Neural cell (in vitro differentiated cells): ENCODE measurements at regions not wholly inside any gene's neighbourhood (a gene's known extent, or its start where the extent isn't known, plus 50 kb on each side); places are given as distances from the start of the nearest gene placed in this dataset.

Experiments used
- EP300 ChIP-seq: fragments of 450-650 bp; conservative IDR thresholded peaks from 2 replicates; pipeline ENCODE4 v1.6.1; 2014; ENCODE audit warnings: antibody characterized with exemption, mild to moderate bottlenecking, moderate library complexity; ENCODE audit not compliant: poor library complexity, severe bottlenecking
- EZH2 ChIP-seq: fragments of 200-600, 300-800 bp; shearing (Covaris generic), sonication (generic); IDR thresholded peaks from 2 replicates; pipeline ENCODE4 v1.6.1; 2014; ENCODE audit warnings: antibody characterized with exemption, low read length, borderline replicate concordance, mild to moderate bottlenecking; ENCODE audit not compliant: insufficient read depth, poor library complexity, severe bottlenecking
- POLR2AphosphoS5 ChIP-seq: IDR thresholded peaks from 2 replicates; pipeline ENCODE4 v1.6.1; 2012
- RAD21 ChIP-seq: fragments of 450-650 bp; conservative IDR thresholded peaks from 2 replicates; pipeline ENCODE4 v1.6.1; 2014; ENCODE audit warnings: antibody characterized with exemption, mild to moderate bottlenecking, moderate library complexity
- SMC3 ChIP-seq: fragments of 450-650 bp; conservative IDR thresholded peaks from 2 replicates; pipeline ENCODE4 v1.6.1; 2014; ENCODE audit warnings: antibody characterized with exemption, mild to moderate bottlenecking, moderate library complexity; ENCODE audit not compliant: poor library complexity
- TAF1 ChIP-seq: IDR thresholded peaks from 2 replicates; pipeline ENCODE4 v1.6.1; 2012; ENCODE audit warnings: low read depth
- TF ChIP-seq, protein P1 (sequence below): fragments of 450-650 bp; IDR thresholded peaks from 2 replicates; pipeline ENCODE4 v1.5.1; 2014; ENCODE audit warnings: antibody characterized with exemption, mild to moderate bottlenecking, moderate library complexity; ENCODE audit not compliant: poor library complexity, severe bottlenecking
- TF ChIP-seq, protein P2 (sequence below): IDR thresholded peaks from 2 replicates; pipeline ENCODE4 v1.6.1; 2012; ENCODE audit warnings: borderline replicate concordance

DNA sequence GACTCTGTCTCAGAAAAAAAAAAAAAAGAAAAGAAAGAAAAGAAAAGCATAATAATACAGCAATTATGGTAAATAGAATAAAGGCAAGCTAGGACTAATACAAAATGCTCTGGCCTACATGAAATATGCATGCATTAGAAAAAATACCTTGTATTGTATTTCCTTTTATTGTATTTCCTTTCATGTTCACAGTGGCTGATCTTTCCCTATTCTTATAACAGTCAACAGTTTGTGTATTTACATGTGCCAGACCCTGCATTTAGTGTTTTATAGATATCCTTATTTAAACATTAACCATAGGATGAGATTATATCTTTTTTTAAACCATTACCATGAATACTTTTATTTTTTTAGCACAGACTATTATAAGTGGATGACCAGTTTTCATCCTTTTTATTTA, 56.3 kb upstream of the ARL15 start:
- TF ChIP-seq, protein P1, sequence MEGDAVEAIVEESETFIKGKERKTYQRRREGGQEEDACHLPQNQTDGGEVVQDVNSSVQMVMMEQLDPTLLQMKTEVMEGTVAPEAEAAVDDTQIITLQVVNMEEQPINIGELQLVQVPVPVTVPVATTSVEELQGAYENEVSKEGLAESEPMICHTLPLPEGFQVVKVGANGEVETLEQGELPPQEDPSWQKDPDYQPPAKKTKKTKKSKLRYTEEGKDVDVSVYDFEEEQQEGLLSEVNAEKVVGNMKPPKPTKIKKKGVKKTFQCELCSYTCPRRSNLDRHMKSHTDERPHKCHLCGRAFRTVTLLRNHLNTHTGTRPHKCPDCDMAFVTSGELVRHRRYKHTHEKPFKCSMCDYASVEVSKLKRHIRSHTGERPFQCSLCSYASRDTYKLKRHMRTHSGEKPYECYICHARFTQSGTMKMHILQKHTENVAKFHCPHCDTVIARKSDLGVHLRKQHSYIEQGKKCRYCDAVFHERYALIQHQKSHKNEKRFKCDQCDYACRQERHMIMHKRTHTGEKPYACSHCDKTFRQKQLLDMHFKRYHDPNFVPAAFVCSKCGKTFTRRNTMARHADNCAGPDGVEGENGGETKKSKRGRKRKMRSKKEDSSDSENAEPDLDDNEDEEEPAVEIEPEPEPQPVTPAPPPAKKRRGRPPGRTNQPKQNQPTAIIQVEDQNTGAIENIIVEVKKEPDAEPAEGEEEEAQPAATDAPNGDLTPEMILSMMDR, result no peak
- TF ChIP-seq, protein P2, sequence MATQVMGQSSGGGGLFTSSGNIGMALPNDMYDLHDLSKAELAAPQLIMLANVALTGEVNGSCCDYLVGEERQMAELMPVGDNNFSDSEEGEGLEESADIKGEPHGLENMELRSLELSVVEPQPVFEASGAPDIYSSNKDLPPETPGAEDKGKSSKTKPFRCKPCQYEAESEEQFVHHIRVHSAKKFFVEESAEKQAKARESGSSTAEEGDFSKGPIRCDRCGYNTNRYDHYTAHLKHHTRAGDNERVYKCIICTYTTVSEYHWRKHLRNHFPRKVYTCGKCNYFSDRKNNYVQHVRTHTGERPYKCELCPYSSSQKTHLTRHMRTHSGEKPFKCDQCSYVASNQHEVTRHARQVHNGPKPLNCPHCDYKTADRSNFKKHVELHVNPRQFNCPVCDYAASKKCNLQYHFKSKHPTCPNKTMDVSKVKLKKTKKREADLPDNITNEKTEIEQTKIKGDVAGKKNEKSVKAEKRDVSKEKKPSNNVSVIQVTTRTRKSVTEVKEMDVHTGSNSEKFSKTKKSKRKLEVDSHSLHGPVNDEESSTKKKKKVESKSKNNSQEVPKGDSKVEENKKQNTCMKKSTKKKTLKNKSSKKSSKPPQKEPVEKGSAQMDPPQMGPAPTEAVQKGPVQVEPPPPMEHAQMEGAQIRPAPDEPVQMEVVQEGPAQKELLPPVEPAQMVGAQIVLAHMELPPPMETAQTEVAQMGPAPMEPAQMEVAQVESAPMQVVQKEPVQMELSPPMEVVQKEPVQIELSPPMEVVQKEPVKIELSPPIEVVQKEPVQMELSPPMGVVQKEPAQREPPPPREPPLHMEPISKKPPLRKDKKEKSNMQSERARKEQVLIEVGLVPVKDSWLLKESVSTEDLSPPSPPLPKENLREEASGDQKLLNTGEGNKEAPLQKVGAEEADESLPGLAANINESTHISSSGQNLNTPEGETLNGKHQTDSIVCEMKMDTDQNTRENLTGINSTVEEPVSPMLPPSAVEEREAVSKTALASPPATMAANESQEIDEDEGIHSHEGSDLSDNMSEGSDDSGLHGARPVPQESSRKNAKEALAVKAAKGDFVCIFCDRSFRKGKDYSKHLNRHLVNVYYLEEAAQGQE, result no peak
- TF ChIP-seq POLR2AphosphoS5, result no peak
- no peak for TF ChIP-seq EZH2
- TF ChIP-seq SMC3, result no peak
- no peak for TF ChIP-seq RAD21
- TF ChIP-seq EP300, result no peak
- TF ChIP-seq TAF1, result no peak
